CMK (cell line): ENCODE measurements at regions not wholly inside any gene's neighbourhood (a gene's known extent, or its start where the extent isn't known, plus 50 kb on each side); places are given as distances from the start of the nearest gene placed in this dataset.
"Not testable (repeated sequence)": the region's sequence is repeated elsewhere in the genome, so short reads cannot be mapped to it uniquely, and the experiment has no call there.

Experiments
- DNase-seq: peaks from one replicate; pipeline ENCODE4 v3.0.0-alpha.2; 2010; ENCODE audit warnings: low read depth

DNA sequence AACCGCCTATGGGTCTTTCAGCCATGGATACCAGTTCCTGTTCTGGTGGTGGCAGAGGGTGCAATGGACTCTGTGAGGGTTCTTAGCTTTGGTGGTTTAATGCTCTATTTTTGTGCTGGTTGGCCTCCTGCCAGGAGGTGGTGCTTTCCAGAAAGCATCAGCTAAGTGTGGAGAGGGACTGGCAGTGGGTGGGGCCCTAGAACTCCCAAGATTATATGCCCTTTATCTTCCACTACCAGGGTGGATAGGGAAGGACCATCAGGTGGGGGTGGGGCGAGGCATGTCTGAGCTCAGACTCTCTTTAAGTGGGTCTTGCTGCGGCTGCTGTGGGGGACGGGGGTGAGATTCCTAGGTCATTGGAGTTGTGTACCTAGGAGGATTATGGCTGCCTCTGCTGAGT lies 298.3 kb upstream of the MAP3K7 start:
- DNase-seq: not testable (repeated sequence)

- DNase-seq: no peak
Observed at GRCh38 chr6:90877616-90878015, 290.7 kb upstream of the MAP3K7 start.

- no peak for DNase-seq
Observed at GRCh38 chr6:90874931-90875330, 288.1 kb upstream of the MAP3K7 start.

- no peak for DNase-seq
Observed at GRCh38 chr6:90872981-90873380, 286.1 kb upstream of the MAP3K7 start.

DNA sequence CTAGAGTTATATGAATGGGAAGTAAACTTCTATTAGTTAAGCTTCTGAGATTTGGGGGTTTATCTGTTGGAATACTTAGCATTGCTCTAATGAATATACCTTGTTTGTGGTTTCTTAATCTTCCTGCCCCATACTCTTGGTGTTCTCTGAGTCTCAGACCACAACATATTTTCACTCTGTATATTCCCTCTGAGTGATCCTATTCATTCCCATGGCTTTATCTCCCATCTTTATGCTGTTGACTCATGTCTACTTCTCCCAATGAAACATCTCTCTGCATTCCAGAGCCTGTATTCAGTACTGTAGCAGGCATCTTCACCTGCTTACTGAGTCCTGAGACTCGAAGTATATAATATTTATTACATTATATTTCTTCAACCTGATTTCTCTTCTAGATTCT lies 283.7 kb upstream of the MAP3K7 start:
- DNase-seq: no peak

GRCh38 chr6:90868656-90869055 lies 281.8 kb upstream of the MAP3K7 start:
- no peak for DNase-seq

DNA sequence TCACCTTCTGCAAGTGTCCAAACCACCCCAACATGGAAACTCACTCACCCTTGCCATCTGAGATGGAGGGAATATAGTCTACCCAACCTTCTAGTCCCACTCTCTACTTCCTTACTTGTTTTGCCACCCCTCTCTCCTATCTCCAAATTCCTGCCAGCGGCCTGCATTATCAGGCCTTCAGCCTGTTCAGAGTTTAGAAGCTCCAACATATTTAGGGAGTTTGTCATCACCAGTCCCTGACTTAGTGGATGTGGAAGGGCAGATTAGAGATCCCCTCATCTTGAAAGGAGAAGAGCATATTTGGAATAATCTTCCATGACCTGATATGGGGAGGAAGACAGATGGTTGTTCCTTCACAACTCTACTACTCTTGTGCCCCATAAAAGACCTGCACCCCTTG lies 281.4 kb upstream of the MAP3K7 start:
- no peak for DNase-seq

DNA sequence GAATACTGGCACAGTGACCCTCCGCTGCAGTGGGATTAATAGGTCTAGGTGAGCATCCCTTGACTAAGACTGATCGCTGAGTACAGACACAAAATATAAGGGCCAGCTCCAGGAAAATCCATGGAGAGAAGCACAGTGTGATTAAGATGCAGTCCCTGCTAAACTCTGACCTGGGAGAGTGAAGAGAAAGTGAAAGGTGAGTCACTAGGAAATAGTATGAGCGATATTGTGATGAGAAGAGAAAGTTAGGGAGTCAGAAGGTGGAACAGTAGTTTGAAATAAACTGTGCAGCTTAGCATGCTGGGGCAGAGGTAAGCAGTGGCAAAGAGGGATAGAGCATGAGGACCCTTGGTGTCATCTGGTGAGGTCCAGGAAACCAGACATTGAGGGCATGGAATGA lies 278.6 kb upstream of the MAP3K7 start:
- no peak for DNase-seq

DNA sequence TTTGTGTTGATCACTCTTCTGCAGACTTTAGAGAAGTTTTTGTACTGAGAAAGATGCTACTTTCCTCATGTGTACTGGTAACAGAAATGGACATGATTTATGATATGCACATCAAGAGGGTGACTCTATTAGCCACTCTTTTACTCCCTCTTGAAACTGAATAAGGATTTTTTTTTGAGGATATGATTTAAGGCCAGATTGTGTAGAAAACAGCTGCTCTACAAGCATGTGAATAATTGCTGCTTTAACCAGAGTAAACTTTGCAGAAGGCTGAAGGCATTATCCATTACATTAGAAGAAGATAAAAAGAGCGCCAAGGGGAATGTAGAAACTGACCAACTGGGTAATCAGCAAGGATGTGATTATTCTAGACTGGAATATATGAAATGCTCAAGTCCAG lies 276.2 kb upstream of the MAP3K7 start:
- no peak for DNase-seq

GRCh38 chr6:90860822-90861601 lies 274.1 kb upstream of the MAP3K7 start:
- DNase-seq: no peak

DNA sequence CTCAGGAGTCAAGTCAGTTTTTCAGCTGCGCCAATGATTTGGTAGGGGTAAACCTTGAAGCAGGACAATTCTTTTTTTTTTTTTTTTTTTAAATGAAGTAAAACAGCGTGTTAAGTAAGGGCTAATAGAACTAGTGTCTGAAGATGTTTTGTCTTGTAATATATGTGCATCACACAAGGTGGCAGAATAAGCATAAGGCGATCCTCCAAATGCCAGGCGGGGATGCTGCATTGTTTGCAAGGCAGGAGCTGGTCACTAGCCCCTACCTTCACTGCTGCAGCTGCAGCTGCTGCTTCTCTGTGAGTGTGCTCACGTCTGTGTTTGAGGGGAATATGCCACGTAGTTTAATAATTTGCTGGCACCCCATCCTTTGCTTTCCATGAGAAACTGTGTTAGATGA lies 272.7 kb upstream of the MAP3K7 start:
- DNase-seq: no peak

GRCh38 chr6:90859056-90859455 lies 272.2 kb upstream of the MAP3K7 start:
- no peak for DNase-seq

- DNase-seq: no peak
Observed at GRCh38 chr6:90849686-90850085, 262.8 kb upstream of the MAP3K7 start.

DNA sequence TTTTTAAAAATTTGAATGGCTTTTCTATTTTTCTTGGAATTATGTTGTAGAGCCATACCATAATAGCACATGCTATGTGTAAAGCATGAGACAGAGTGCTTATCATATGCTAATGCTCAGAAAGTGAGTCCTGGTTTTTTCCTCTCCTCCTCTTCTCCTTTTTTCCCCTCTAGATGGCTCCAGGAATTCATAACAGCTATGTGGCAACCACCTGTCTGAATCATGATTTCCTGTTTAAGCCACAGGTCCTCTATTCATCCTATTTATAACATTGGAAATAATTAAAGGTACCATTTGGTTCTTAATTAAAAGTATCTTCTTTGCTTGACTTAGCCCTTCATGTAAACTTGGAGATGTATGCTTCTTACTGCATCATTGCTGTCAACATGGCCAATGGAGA lies 260.0 kb upstream of the MAP3K7 start:
- no peak for DNase-seq

DNA sequence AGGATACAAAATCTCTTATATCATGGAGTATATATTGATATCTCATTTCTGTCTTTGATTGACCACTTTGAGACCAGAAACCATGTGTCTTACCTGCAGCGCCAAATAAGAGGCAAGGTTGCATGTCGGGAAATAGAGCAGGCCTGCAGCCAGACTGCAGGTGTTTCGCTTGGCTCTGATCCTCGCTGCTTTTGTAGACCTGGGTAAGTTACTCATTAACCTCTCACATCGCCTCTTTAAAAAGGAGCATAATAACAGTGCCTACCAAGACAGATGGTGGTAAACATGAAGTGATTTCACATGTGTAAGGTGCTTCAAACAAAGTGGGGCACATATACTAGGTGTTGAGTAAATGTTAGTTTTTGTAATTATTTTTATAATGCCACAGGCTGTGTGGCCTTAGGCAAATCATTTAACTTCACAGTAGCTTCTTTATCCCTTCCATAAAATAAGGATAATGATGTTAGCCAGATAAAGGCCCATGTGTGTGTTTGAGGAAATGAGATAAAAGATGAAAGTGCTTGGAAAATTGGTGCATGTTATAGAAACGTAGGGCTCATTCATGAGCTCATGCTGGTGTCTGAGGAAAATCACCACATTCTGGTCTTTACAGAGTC lies 248.8 kb upstream of the MAP3K7 start:
- no peak for DNase-seq

GRCh38 chr6:90829311-90829710 lies 242.4 kb upstream of the MAP3K7 start:
- no peak for DNase-seq

DNA sequence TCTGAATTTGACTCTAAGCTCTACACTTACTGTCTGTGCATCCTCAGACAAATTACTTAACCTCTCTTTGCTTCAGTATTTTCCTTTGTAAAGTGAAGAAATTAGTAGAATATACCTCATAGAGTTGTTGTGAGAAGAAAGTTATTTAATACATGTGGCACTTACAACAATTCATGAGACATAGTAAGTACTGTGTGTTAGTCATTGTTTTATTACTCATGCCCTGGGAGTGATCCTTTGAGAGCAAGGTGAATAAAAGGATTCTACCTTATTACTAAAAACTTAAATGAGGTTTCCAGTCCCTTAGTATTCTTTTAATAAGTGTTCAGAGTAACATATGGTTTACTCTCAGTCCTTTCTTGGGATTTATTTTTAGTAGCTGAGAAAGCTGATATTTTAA lies 233.6 kb upstream of the MAP3K7 start:
- DNase-seq: no peak

- no peak for DNase-seq
Observed at GRCh38 chr6:90819483-90819882, 232.6 kb upstream of the MAP3K7 start.

DNA sequence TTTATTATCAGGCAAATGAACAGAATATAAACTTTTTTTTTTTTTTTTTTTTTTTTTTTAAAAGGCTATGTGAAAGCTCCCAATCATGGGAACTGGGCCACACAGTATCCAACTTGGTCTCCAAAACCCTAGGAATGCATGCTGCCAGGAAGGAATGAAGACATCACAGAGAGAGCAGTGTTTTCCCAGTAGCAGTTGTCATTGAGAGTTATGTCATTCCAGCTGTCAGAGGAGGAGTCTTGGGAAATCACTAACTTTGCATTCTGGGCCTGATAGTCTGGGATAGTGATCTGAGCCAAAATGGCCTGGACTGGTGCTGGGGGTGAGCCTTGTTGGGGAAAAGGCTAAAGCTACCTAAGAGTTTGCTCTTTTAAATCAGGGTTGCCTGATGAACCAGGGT lies 231.3 kb upstream of the MAP3K7 start:
- no peak for DNase-seq

- DNase-seq: no peak
Observed at GRCh38 chr6:90816764-90817163, 229.9 kb upstream of the MAP3K7 start.

DNA sequence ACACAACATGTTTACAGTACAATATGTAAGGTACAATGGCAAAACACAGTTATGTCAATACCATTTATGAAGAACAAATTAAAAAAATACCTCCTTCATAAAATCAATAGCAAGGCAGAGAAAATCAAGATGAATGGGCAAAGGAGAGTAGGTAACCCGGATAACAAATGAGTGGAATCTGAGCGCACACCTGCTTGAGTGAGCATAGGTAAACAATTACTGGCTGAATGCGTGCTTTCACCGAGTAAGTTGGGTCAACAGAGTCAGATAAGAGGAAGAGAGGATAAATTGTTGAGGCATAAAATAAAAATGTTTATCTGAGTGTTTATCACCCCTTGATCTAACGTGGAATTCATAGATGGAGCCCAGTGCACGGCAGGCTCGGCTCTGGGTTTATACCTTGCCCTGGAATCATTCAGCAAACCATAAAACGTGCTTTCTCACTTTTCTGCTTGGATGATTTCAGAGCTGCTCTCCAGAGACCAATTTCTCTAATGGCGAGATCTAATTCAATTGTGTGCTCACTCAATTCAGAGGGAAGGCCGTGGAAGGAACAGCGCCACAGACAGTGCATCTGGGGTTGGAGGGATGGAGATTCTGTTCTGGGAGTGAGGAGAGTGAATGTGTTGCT lies 224.8 kb upstream of the MAP3K7 start:
- DNase-seq: no peak

GRCh38 chr6:90809035-90809434 lies 222.2 kb upstream of the MAP3K7 start:
- DNase-seq: no peak
